Pancreas (tissue), 10 donors: ENCODE measurements at regions not wholly inside any gene's neighbourhood (a gene's known extent, or its start where the extent isn't known, plus 50 kb on each side); places are given as distances from the start of the nearest gene placed in this dataset.
"Not testable (repeated sequence)": the region's sequence is repeated elsewhere in the genome, so short reads cannot be mapped to it uniquely, and the experiment has no call there.

Experiments used
- ATAC-seq, 4 donors: fragments of 200-7000 bp; cut with Tn5 transposase; one replicate each; pipeline versions ENCODE4 v1.8.0 to v1.9.1; 2020; ENCODE audit warnings: mild to moderate bottlenecking in 4 of 4, moderate library complexity in 4 of 4
- DNase-seq, 6 donors: peaks; one replicate each; pipeline ENCODE4 v3.0.0-alpha.2; 2020
- FAIRE-seq: peaks from 2 replicates; lab custom pipeline; 2012; peaks lifted over from hg19 to GRCh38; lab: Jason Lieb, UNC
- H3K27ac ChIP-seq, 4 donors: fragments of 200-600 bp; sonication (generic); 1 replicate in 3 of 4; 2 replicates in 1 of 4; pipeline versions ENCODE4 v1.5.0 to v1.8.0; 2020
- H3K27me3 ChIP-seq, 4 donors: fragments of 200-600 bp; one replicate each; pipeline ENCODE4 v1.8.0; 2021
- H3K36me3 ChIP-seq, 3 donors: fragments of 200-600 bp; sonication (generic) in 1 of 3; one replicate each; pipeline versions ENCODE4 v1.5.0 to v1.8.0; 2020 to 2021
- H3K4me1 ChIP-seq, 3 donors: fragments of 200-600 bp; one replicate each; pipeline ENCODE4 v1.8.0; 2021
- H3K4me3 ChIP-seq, 4 donors: fragments of 200-600 bp; sonication (generic) in 2 of 4; one replicate each; pipeline versions ENCODE4 v1.5.0 to v1.8.0; 2020 to 2021
- H3K9me3 ChIP-seq, 4 donors: fragments of 200-600 bp; one replicate each; pipeline ENCODE4 v1.8.0; 2021
- WGBS, 2 donors: extraction: QIAGEN DNeasy Blood & Tissue Kit; methylation state at CpG; one replicate each; pipeline ENCODE4 v1.1.7; 2013; 5-methylcytosine and 5-hydroxymethylcytosine counted together
- intact Hi-C, 3 donors: fragments of 100-400 bp; cut with DNase I; formaldehyde crosslinking; loops; one replicate each; pipeline versions ENCODE4 v1.11.1 to v1.14.2; 2022
- TF ChIP-seq, protein P1 (sequence below), 4 donors: fragments of 200-600 bp; sonication (generic) in 3 of 4; IDR thresholded peaks; one replicate each; pipeline versions ENCODE4 v1.5.0 to v1.8.0; 2021; ENCODE audit warnings: antibody characterized with exemption in 4 of 4
- donor health status: healthy with polysubstance abuse.
- donor health status: DM: no; HTN: no; CAD: no; lungs with moderate emphysema.
- donor health status: DM: no; HTN: no; CAD: no.
- donor health status: control.
- donor health status: control.
- donor health status: Bipolar disorder and iron deficiency.
- donor health status: DM: yes; HTN: yes; CAD: no.
- donor health status: DM: no; HTN: no; CAD: no.
- donor health status: DM: no; HTN: no; CAD: no.
- donor health status: DM: yes; HTN: yes; CAD: no.

DNA sequence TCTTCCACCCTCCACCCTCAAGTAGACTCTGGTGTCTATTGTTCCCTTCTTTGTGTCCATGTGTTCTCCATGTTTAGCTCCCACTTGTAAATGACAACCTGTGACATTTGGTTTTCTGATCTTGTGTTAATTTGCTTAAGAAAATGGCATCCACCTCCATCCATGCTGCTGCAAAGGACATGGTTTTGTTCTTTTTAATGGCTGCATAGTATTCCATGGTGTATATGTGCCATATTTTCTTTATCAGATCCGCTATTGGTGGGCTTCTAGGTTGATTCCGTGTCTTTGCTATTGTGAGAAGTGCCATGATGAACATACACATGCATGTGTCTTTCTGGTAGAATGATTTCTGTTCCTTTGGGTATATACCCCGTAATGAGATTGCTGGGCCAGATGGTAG lies 163.4 kb upstream of the ITGA1 start:
- H3K36me3 ChIP-seq = no peaks in the 10 kb centered on the region
- H3K27me3 ChIP-seq = no peaks in the 10 kb centered on the region
- H3K4me3 ChIP-seq = no peak overlapping the region
- no peaks in the 10 kb centered on the region for H3K9me3 ChIP-seq
- TF ChIP-seq, protein P1, sequence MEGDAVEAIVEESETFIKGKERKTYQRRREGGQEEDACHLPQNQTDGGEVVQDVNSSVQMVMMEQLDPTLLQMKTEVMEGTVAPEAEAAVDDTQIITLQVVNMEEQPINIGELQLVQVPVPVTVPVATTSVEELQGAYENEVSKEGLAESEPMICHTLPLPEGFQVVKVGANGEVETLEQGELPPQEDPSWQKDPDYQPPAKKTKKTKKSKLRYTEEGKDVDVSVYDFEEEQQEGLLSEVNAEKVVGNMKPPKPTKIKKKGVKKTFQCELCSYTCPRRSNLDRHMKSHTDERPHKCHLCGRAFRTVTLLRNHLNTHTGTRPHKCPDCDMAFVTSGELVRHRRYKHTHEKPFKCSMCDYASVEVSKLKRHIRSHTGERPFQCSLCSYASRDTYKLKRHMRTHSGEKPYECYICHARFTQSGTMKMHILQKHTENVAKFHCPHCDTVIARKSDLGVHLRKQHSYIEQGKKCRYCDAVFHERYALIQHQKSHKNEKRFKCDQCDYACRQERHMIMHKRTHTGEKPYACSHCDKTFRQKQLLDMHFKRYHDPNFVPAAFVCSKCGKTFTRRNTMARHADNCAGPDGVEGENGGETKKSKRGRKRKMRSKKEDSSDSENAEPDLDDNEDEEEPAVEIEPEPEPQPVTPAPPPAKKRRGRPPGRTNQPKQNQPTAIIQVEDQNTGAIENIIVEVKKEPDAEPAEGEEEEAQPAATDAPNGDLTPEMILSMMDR (IDR thresholded peaks at IDR 0.05) = no peak
- H3K27ac ChIP-seq = no peak overlapping the region
- FAIRE-seq = no peak
- no peak for DNase-seq
- no peak for ATAC-seq
- WGBS, 2 donors = 71 to 77% methylated on average over 3 of the region's 3 CpGs
- intact Hi-C loops = no loop called here
- H3K4me1 ChIP-seq = no peaks in the 10 kb centered on the region

DNA sequence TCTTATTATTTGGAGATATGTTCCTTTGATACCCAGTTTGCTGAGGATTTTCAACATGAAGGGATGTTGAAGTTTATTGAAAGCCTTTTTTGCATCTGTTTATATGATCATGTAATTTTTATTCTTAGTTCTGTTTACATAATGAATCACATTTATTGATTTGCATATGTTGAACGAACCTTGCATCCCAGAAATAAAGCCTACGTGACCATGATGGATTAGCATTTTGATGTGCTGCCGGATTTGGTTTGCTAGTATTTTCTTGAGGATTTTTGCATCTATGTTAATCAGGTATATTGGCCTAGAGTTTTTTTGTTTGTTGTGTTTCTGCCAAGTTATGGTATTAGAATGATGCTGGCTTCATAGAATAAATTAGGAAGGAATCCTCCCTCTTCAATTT lies 161.4 kb upstream of the ITGA1 start:
- Histone ChIP-seq H3K27me3 (no peaks in the 10 kb centered on the region), H3K4me1 (no peaks in the 10 kb centered on the region), H3K27ac (no peak overlapping the region), H3K9me3 (no peaks in the 10 kb centered on the region), H3K4me3 (no peak overlapping the region), H3K36me3 (no peaks in the 10 kb centered on the region)
- intact Hi-C loops = no loop called here
- ATAC-seq = no peak
- FAIRE-seq = no peak
- TF ChIP-seq, protein P1 (IDR thresholded peaks at IDR 0.05) = no peak
- WGBS, 2 donors = 54 to 69% methylated on average over 3 of the region's 3 CpGs
- DNase-seq = no peak

DNA sequence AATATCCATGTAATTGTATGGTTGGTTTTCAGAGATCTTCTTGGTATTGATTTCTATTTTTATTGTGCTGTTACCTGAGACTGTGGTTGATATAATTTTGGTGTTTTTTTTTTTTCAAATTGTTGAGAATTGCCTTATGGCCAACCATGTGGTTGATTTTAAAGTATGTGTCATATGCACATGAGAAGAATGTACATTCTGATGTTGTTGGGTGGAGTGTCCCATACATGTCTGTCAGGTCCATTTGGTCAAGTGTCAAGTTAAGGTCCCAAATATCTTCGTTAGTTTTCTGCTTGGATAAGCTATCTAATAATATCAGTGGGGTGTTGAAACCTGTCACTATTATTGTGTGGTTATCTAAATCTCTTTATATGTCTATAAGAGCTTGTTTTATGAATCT lies 160.0 kb upstream of the ITGA1 start:
- FAIRE-seq = no peak
- no peaks in the 10 kb centered on the region for H3K27me3 ChIP-seq
- no peaks in the 10 kb centered on the region for H3K4me1 ChIP-seq
- no peak for ATAC-seq
- no peaks in the 10 kb centered on the region for H3K9me3 ChIP-seq
- 26 to 37% methylated on average over 1 of the region's 1 CpG for WGBS, 2 donors
- no peaks in the 10 kb centered on the region for H3K36me3 ChIP-seq
- TF ChIP-seq, protein P1 (IDR thresholded peaks at IDR 0.05) = no peak
- no peak overlapping the region for H3K27ac ChIP-seq
- intact Hi-C loops = no loop called here
- no peak for DNase-seq
- no peak overlapping the region for H3K4me3 ChIP-seq

DNA sequence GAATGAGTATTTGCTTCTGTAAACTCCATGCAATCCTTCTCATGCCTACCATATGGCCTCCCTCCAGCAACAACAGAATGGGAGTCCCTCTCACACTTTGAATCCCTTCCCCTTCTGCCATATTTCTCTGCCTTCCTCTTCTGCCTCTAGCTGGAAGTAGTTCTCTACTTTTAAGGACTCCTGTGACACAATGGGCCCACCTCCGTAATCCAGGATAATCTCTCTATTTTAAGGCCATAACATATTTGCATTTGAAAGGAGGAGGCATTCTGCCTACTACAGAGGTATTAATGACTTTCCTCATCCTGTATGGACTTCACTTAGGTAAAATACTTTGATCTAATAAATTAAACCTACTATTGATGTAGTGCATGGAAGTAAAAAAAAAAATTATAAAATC lies 155.4 kb upstream of the ITGA1 start:
- Histone ChIP-seq H3K27ac (no peak overlapping the region), H3K4me3 (no peak overlapping the region), H3K4me1 (no peaks in the 10 kb centered on the region), H3K36me3 (no peaks in the 10 kb centered on the region), H3K27me3 (no peaks in the 10 kb centered on the region), H3K9me3 (no peaks in the 10 kb centered on the region)
- TF ChIP-seq, protein P1 (IDR thresholded peaks at IDR 0.05) = no peak
- DNase-seq (no peak), ATAC-seq (no peak), FAIRE-seq (no peak)
- intact Hi-C loops = no loop called here
- 69 to 79% methylated on average over 1 of the region's 1 CpG for WGBS, 2 donors

DNA sequence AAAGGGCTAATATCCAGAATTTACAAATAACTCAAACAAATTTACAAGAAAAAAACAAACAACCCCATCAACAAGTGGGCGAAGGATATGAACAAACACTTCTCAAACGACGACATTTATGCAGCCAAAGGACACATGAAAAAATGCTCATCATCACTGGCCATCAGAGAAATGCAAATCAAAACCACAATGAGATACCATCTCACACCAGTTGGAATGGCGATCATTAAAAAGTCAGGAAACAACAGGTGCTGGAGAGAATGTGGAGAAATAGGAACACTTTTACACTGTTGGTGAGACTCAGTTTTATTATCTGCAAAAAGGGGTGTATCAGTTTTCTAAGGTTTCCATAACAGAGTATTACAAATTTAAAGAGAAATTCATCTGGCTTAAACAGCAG lies 153.5 kb upstream of the ITGA1 start:
- DNase-seq, ATAC-seq, H3K27ac ChIP-seq, FAIRE-seq, H3K36me3 ChIP-seq, H3K4me1 ChIP-seq, H3K9me3 ChIP-seq, intact Hi-C loops, H3K4me3 ChIP-seq, H3K27me3 ChIP-seq: not testable (repeated sequence)
- 62 to 82% methylated on average over 4 of the region's 4 CpGs for WGBS, 2 donors

DNA sequence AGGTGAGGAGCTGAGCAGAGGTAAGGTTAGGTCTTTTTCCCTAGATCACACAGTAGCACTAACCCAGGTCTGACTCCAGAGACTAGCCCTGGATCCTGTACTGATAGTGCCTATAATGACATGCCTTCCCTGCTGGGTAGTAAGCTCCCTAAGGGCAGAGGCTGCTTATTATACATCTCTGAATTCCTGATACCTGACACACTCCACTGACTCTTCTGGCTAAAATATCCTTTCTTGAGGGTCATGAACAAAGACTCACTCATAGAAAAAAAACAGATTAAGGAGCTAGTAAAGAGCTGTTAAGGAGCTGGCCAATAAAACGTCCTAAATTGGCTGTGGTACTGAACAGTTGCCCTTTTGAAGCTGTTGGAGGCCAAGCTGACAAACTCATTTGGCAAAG lies 149.0 kb upstream of the ITGA1 start:
- DNase-seq (no peak), ATAC-seq (no peak), FAIRE-seq (no peak)
- no peaks in the 10 kb centered on the region for H3K9me3 ChIP-seq
- 20% methylated on average over 1 of the region's 1 CpG for WGBS, 2 donors
- H3K27ac ChIP-seq = no peak overlapping the region
- intact Hi-C loops = no loop called here
- no peaks in the 10 kb centered on the region for H3K4me1 ChIP-seq
- H3K36me3 ChIP-seq = no peaks in the 10 kb centered on the region
- TF ChIP-seq, protein P1 (IDR thresholded peaks at IDR 0.05) = no peak
- H3K27me3 ChIP-seq = no peaks in the 10 kb centered on the region
- no peak overlapping the region for H3K4me3 ChIP-seq
